Neural cell (in vitro differentiated cells): ENCODE measurements at regions not wholly inside any gene's neighbourhood (a gene's known extent, or its start where the extent isn't known, plus 50 kb on each side); places are given as distances from the start of the nearest gene placed in this dataset.
"Not testable (repeated sequence)": the region's sequence is repeated elsewhere in the genome, so short reads cannot be mapped to it uniquely, and the experiment has no call there.

Experiments
- H2AFZ ChIP-seq: fragments of 200-600, 300-800 bp; sonication (generic), shearing (Covaris generic); 2 replicates; pipeline ENCODE4 v1.6.0; 2014; ENCODE audit warnings: low read depth, mild to moderate bottlenecking, antibody characterized with exemption, low read length, moderate library complexity
- H3F3A ChIP-seq: fragments of 200-600 bp; shearing (Covaris generic); 2 replicates; pipeline ENCODE4 v1.6.1; 2016; ENCODE audit warnings: mild to moderate bottlenecking, moderate library complexity, mixed read lengths, antibody characterized with exemption, low read length; ENCODE audit not compliant: insufficient read depth, poor library complexity, severe bottlenecking
- H3K27ac ChIP-seq: fragments of 200-600, 300-800 bp; sonication (generic), shearing (Covaris generic); 2 replicates; pipeline ENCODE4 v1.5.1; 2014; ENCODE audit warnings: mild to moderate bottlenecking, low read length, moderate library complexity
- H3K27me3 ChIP-seq: fragments of 300-800, 200-600 bp; sonication (generic), shearing (Covaris generic); 2 replicates; pipeline ENCODE4 v1.6.0; 2014; ENCODE audit warnings: mild to moderate bottlenecking, low read depth, low read length, moderate library complexity; ENCODE audit not compliant: insufficient read depth
- H3K36me3 ChIP-seq: fragments of 300-800, 200-600 bp; sonication (generic), shearing (Covaris generic); 2 replicates; pipeline ENCODE4 v1.5.1; 2014; ENCODE audit warnings: mild to moderate bottlenecking, antibody characterized with exemption, low read length, moderate library complexity; ENCODE audit not compliant: insufficient read depth
- H3K4me2 ChIP-seq: fragments of 300-800, 200-600 bp; sonication (generic), shearing (Covaris generic); 2 replicates; pipeline ENCODE4 v1.6.0; 2014; ENCODE audit warnings: mild to moderate bottlenecking, low read length
- H3K4me3 ChIP-seq: fragments of 300-800, 200-600 bp; sonication (generic), shearing (Covaris generic); 2 replicates; pipeline ENCODE4 v1.5.1; 2014; ENCODE audit warnings: mild to moderate bottlenecking, low read length, moderate library complexity
- H3K79me2 ChIP-seq: fragments of 200-600 bp; shearing (Covaris generic); replicated peaks from 2 replicates; pipeline ENCODE4 v1.6.0; 2014; ENCODE audit warnings: mild to moderate bottlenecking, low read length, moderate library complexity; ENCODE audit not compliant: insufficient read depth
- H3K9ac ChIP-seq: fragments of 300-800, 200-600 bp; sonication (generic), shearing (Covaris generic); 2 replicates; pipeline ENCODE4 v1.6.1; 2016; ENCODE audit warnings: mild to moderate bottlenecking, low read length, mixed read lengths
- H3K9me2 ChIP-seq: fragments of 200-600 bp; shearing (Covaris generic); 2 replicates; pipeline ENCODE4 v1.6.1; 2016; ENCODE audit warnings: mild to moderate bottlenecking, low read length, mixed read lengths; ENCODE audit not compliant: insufficient read depth
- H3K9me3 ChIP-seq: fragments of 200-600, 300-800 bp; sonication (generic), shearing (Covaris generic); 2 replicates; pipeline ENCODE4 v1.6.1; 2016; ENCODE audit warnings: mild to moderate bottlenecking, mixed run types, low read length, moderate library complexity, mixed read lengths
- H4K20me1 ChIP-seq: fragments of 200-600 bp; shearing (Covaris generic); 2 replicates; pipeline ENCODE4 v1.6.1; 2016; ENCODE audit warnings: mild to moderate bottlenecking, mixed run types; ENCODE audit not compliant: insufficient read depth
- CTCF ChIP-seq: fragments of 450-650 bp; IDR thresholded peaks from 2 replicates; pipeline ENCODE4 v1.5.1; 2014; ENCODE audit warnings: antibody characterized with exemption, mild to moderate bottlenecking, moderate library complexity; ENCODE audit not compliant: poor library complexity, severe bottlenecking
- EP300 ChIP-seq: fragments of 450-650 bp; conservative IDR thresholded peaks from 2 replicates; pipeline ENCODE4 v1.6.1; 2014; ENCODE audit warnings: antibody characterized with exemption, mild to moderate bottlenecking, moderate library complexity; ENCODE audit not compliant: poor library complexity, severe bottlenecking
- EZH2 ChIP-seq: fragments of 200-600, 300-800 bp; shearing (Covaris generic), sonication (generic); IDR thresholded peaks from 2 replicates; pipeline ENCODE4 v1.6.1; 2014; ENCODE audit warnings: antibody characterized with exemption, low read length, borderline replicate concordance, mild to moderate bottlenecking; ENCODE audit not compliant: insufficient read depth, poor library complexity, severe bottlenecking
- MXI1 ChIP-seq: fragments of 450-650 bp; conservative IDR thresholded peaks from 2 replicates; pipeline ENCODE4 v1.6.1; 2014; ENCODE audit warnings: antibody characterized with exemption, mild to moderate bottlenecking; ENCODE audit not compliant: poor library complexity, severe bottlenecking
- POLR2AphosphoS5 ChIP-seq: IDR thresholded peaks from 2 replicates; pipeline ENCODE4 v1.6.1; 2012
- RAD21 ChIP-seq: fragments of 450-650 bp; conservative IDR thresholded peaks from 2 replicates; pipeline ENCODE4 v1.6.1; 2014; ENCODE audit warnings: antibody characterized with exemption, mild to moderate bottlenecking, moderate library complexity
- REST ChIP-seq: IDR thresholded peaks from 2 replicates; pipeline ENCODE4 v1.6.1; 2012; ENCODE audit warnings: borderline replicate concordance
- SMC3 ChIP-seq: fragments of 450-650 bp; conservative IDR thresholded peaks from 2 replicates; pipeline ENCODE4 v1.6.1; 2014; ENCODE audit warnings: antibody characterized with exemption, mild to moderate bottlenecking, moderate library complexity; ENCODE audit not compliant: poor library complexity
- TAF1 ChIP-seq: IDR thresholded peaks from 2 replicates; pipeline ENCODE4 v1.6.1; 2012; ENCODE audit warnings: low read depth

- no peaks in the 10 kb centered on the region for H3K79me2 ChIP-seq
- no peaks in the 10 kb centered on the region for H3K9me2 ChIP-seq
- H3K27me3 ChIP-seq = no peaks in the 10 kb centered on the region
- H3F3A ChIP-seq = no peaks in the 10 kb centered on the region
- H3K9ac ChIP-seq = no peak overlapping the region
- no peak overlapping the region for H2AFZ ChIP-seq
- TF ChIP-seq SMC3 (no peak), MXI1 (no peak), POLR2AphosphoS5 (no peak)
- H3K36me3 ChIP-seq = no peaks in the 10 kb centered on the region
- H3K4me3 ChIP-seq = no peak overlapping the region
- H3K9me3 ChIP-seq = no peaks in the 10 kb centered on the region
- no peaks in the 10 kb centered on the region for H4K20me1 ChIP-seq
- H3K27ac ChIP-seq = no peak overlapping the region
- H3K4me2 ChIP-seq = no peak overlapping the region
These were observed 353.7 kb upstream of the ANKRD30A start for GRCh38 chr10:36771725-36772124.

DNA sequence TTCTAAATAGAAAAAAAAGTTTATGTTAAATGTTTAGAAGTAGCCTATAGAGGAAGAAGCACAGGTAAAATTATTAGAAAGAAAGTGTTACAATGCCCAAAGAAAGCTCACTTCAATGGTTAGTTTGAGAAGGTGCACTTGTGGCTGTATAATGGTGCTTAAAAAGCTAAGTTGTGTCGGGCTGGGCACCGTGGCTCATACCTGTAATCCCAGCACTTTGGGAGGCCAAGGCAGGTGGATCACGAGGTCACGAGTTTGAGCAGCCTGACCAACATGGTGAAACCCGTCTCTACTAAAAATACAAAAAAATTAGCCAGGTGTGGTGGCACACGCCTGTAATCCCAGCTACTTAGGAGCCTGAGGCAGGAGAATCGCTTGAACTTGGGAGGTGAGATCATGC is 355.7 kb upstream of the ANKRD30A start:
- not testable (repeated sequence) for H3K4me2 ChIP-seq, H3K9me2 ChIP-seq, H3K4me3 ChIP-seq, H3K36me3 ChIP-seq, H3K27me3 ChIP-seq, H3K9me3 ChIP-seq, H2AFZ ChIP-seq, H3F3A ChIP-seq, H4K20me1 ChIP-seq, H3K27ac ChIP-seq, H3K9ac ChIP-seq, H3K79me2 ChIP-seq

DNA sequence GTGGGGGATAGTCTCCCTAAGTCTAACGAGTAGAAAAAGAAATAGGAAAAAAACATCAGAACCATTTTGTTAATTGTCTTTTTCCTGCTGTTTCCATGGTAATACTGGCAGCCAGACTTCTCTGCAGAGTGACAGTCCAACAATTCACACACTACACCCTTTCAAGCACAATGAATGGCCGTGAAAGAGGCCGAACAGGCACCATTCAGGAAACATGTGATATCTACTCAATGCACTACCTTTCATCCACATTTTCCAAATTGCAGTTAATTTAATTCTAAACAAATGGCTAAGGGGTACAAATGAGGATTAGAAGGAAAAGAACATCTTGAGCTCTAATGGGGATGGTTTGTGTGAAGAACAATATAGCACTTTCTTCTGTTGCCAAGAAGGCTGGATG is 358.5 kb upstream of the ANKRD30A start:
- Histone ChIP-seq H3F3A (no peaks in the 10 kb centered on the region), H4K20me1 (no peaks in the 10 kb centered on the region), H3K9me2 (no peaks in the 10 kb centered on the region), H3K36me3 (no peaks in the 10 kb centered on the region), H3K9ac (peak overlapping the region; percentile 16), H3K27me3 (no peaks in the 10 kb centered on the region), H2AFZ (peak overlapping the region; percentile 31), H3K27ac (peak overlapping the region; percentile 52), H3K9me3 (no peaks in the 10 kb centered on the region), H3K4me3 (peak overlapping the region; percentile 49), H3K4me2 (peak overlapping the region; percentile 45), H3K79me2 (no peaks in the 10 kb centered on the region)
- TF ChIP-seq CTCF (no peak), EZH2 (no peak), TAF1 (no peak), EP300 (peak; percentile 50), MXI1 (no peak), POLR2AphosphoS5 (peak; percentile 46), SMC3 (no peak), REST (no peak), RAD21 (no peak)
